ENCODE measurements at regions not wholly inside any gene's neighbourhood (a gene's known extent, or its start where the extent isn't known, plus 50 kb on each side); places are given as distances from the start of the nearest gene placed in this dataset.

GRCh38 chr2:14717131-14717530 lies 84.6 kb downstream of the LRATD1 start:
- H3K36me3 ChIP-seq, result no peaks in the 10 kb centered on the region
- no peaks in the 10 kb centered on the region for H3K27me3 ChIP-seq
- no peak overlapping the region for H3K4me3 ChIP-seq
- no peaks in the 10 kb centered on the region for H3K9me3 ChIP-seq
- no peak overlapping the region for H3K27ac ChIP-seq
- H3K4me1 ChIP-seq, result peaks cover 0 to 19% (median 5%) of the 10 kb centered on the region in 3 donors
- WGBS, 2 donors (ENCODE audit: low coverage in 1 of 2), result 81 to 93% methylated on average over 2 to 3 of the region's 3 CpGs
- no peak for ATAC-seq
- TF ChIP-seq EP300 (IDR thresholded peaks at IDR 0.05), result no peak
- TF ChIP-seq POLR2AphosphoS5 (IDR thresholded peaks at IDR 0.05), result no peak
- TF ChIP-seq CTCF (IDR thresholded peaks at IDR 0.05), result no peak

- Histone ChIP-seq H3K36me3 (no peaks in the 10 kb centered on the region), H3K4me1 (peaks cover 0 to 7% (median 0%) of the 10 kb centered on the region in 3 donors), H3K4me3 (no peak overlapping the region), H3K9me3 (no peaks in the 10 kb centered on the region), H3K27ac (no peak overlapping the region), H3K27me3 (no peaks in the 10 kb centered on the region)
- TF ChIP-seq EP300 (IDR thresholded peaks at IDR 0.05), result no peak
- TF ChIP-seq POLR2AphosphoS5 (IDR thresholded peaks at IDR 0.05), result no peak
- TF ChIP-seq CTCF (IDR thresholded peaks at IDR 0.05), result no peak
- TF ChIP-seq POLR2A (IDR thresholded peaks at IDR 0.05), result no peak
- WGBS, 2 donors (ENCODE audit: low coverage in 1 of 2), result 0 to 73% methylated on average over 1 to 4 of the region's 5 CpGs
- no peak for ATAC-seq
Measured at GRCh38 chr2:14720319-14720718, 87.8 kb downstream of the LRATD1 start.

- no peak overlapping the region for H3K27ac ChIP-seq
- TF ChIP-seq EP300 (IDR thresholded peaks at IDR 0.05) (no peak), CTCF (IDR thresholded peaks at IDR 0.05) (no peak), POLR2AphosphoS5 (IDR thresholded peaks at IDR 0.05) (no peak), POLR2A (IDR thresholded peaks at IDR 0.05) (no peak)
- H3K9me3 ChIP-seq, result no peaks in the 10 kb centered on the region
- H3K4me3 ChIP-seq, result no peak overlapping the region
- 88 to 96% methylated on average over 1 to 2 of the region's 2 CpGs for WGBS, 2 donors (ENCODE audit: low coverage in 1 of 2)
- H3K4me1 ChIP-seq, result peaks cover 0 to 7% (median 0%) of the 10 kb centered on the region in 3 donors
- H3K27me3 ChIP-seq, result no peaks in the 10 kb centered on the region
- H3K36me3 ChIP-seq, result no peaks in the 10 kb centered on the region
- no peak for ATAC-seq
Measured at GRCh38 chr2:14720739-14721138, 88.2 kb downstream of the LRATD1 start.

GRCh38 chr2:14722904-14723570 lies 90.5 kb downstream of the LRATD1 start:
- TF ChIP-seq CTCF (IDR thresholded peaks at IDR 0.05), result no peak
- TF ChIP-seq POLR2AphosphoS5 (IDR thresholded peaks at IDR 0.05), result no peak
- no peak for TF ChIP-seq EP300 (IDR thresholded peaks at IDR 0.05)
- no peak for TF ChIP-seq POLR2A (IDR thresholded peaks at IDR 0.05)
- 56 to 68% methylated on average over 2 to 3 of the region's 3 CpGs for WGBS, 2 donors (ENCODE audit: low coverage in 1 of 2)
- H3K9me3 ChIP-seq, result no peaks in the 10 kb centered on the region
- no peak for ATAC-seq
- H3K4me3 ChIP-seq, result no peak overlapping the region
- no peaks in the 10 kb centered on the region for H3K36me3 ChIP-seq
- H3K27me3 ChIP-seq, result no peaks in the 10 kb centered on the region
- H3K27ac ChIP-seq, result no peak overlapping the region
- peaks cover 0 to 7% (median 0%) of the 10 kb centered on the region in 3 donors for H3K4me1 ChIP-seq

- Histone ChIP-seq H3K27ac (no peak overlapping the region), H3K4me3 (no peak overlapping the region), H3K36me3 (no peaks in the 10 kb centered on the region), H3K27me3 (no peaks in the 10 kb centered on the region), H3K9me3 (no peaks in the 10 kb centered on the region), H3K4me1 (peaks cover 0 to 7% (median 0%) of the 10 kb centered on the region in 3 donors)
- ATAC-seq, result no peak
- no peak for TF ChIP-seq POLR2A (IDR thresholded peaks at IDR 0.05)
- no peak for TF ChIP-seq CTCF (IDR thresholded peaks at IDR 0.05)
- no peak for TF ChIP-seq POLR2AphosphoS5 (IDR thresholded peaks at IDR 0.05)
- no peak for TF ChIP-seq EP300 (IDR thresholded peaks at IDR 0.05)
- WGBS, 2 donors (ENCODE audit: low coverage in 1 of 2), result 75 to 87% methylated on average over 5 of the region's 5 CpGs
Measured at GRCh38 chr2:14723684-14724083, 91.2 kb downstream of the LRATD1 start.
